Stimulated activated CD4-positive, alpha-beta T cell treated with anti-CD3 and anti-CD28 coated beads, TNF-alpha, amount 100 ng/mL, for 1 hour (primary cell): ENCODE measurements at regions not wholly inside any gene's neighbourhood (a gene's known extent, or its start where the extent isn't known, plus 50 kb on each side); places are given as distances from the start of the nearest gene placed in this dataset.

Source experiments
- DNase-seq, 3 donors: peaks; one replicate each; pipeline ENCODE4 v3.0.0-alpha.2; 2020; ENCODE audit warnings: low read depth in 3 of 3, low spot score in 1 of 3

- DNase-seq = no peak
Measured at GRCh38 chr11:80048513-80048912, 607.7 kb upstream of the TENM4 start.

GRCh38 chr11:80041136-80042000 lies 600.5 kb upstream of the TENM4 start:
- no peak for DNase-seq

- DNase-seq = no peak
Measured at GRCh38 chr11:80034801-80035200, 594.0 kb upstream of the TENM4 start.

GRCh38 chr11:80031014-80031600 lies 590.3 kb upstream of the TENM4 start:
- no peak for DNase-seq

- no peak for DNase-seq
Measured at GRCh38 chr11:80028998-80029397, 588.2 kb upstream of the TENM4 start.

GRCh38 chr11:80024119-80024518 lies 583.3 kb upstream of the TENM4 start:
- DNase-seq = no peak

- no peak for DNase-seq
Measured at GRCh38 chr11:80023386-80023785, 582.6 kb upstream of the TENM4 start.

- DNase-seq = no peak
Measured at GRCh38 chr11:80010536-80010935, 569.7 kb upstream of the TENM4 start.

- DNase-seq = no peak
Measured at GRCh38 chr11:80009081-80009480, 568.3 kb upstream of the TENM4 start.

- no peak for DNase-seq
Measured at GRCh38 chr11:80007616-80008015, 566.8 kb upstream of the TENM4 start.

- no peak for DNase-seq
Measured at GRCh38 chr11:79990141-79990540, 549.3 kb upstream of the TENM4 start.

- DNase-seq = no peak
Measured at GRCh38 chr11:79982185-79982584, 541.4 kb upstream of the TENM4 start.

GRCh38 chr11:79980916-79981315 lies 540.1 kb upstream of the TENM4 start:
- DNase-seq = no peak

- no peak for DNase-seq
Measured at GRCh38 chr11:79973721-79974617, 533.1 kb upstream of the TENM4 start.

- no peak for DNase-seq
Measured at GRCh38 chr11:79971255-79971654, 530.4 kb upstream of the TENM4 start.

- no peak for DNase-seq
Measured at GRCh38 chr11:79966592-79966991, 525.8 kb upstream of the TENM4 start.

GRCh38 chr11:79963856-79964645 lies 523.2 kb upstream of the TENM4 start:
- no peak for DNase-seq

GRCh38 chr11:79960461-79960860 lies 519.6 kb upstream of the TENM4 start:
- DNase-seq = no peak

- DNase-seq = no peak
Measured at GRCh38 chr11:79959318-79959717, 518.5 kb upstream of the TENM4 start.

GRCh38 chr11:79957702-79958101 lies 516.9 kb upstream of the TENM4 start:
- DNase-seq = no peak

GRCh38 chr11:79956061-79956460 lies 515.2 kb upstream of the TENM4 start:
- no peak for DNase-seq
